HG02763 (cell line): ENCODE measurements at regions not wholly inside any gene's neighbourhood (a gene's known extent, or its start where the extent isn't known, plus 50 kb on each side); places are given as distances from the start of the nearest gene placed in this dataset.

Experiments used
- ATAC-seq: cut with Tn5 transposase; IDR thresholded peaks from one replicate; pipeline ENCODE4 v1.9.1; 2021; ENCODE audit warnings: mild to moderate bottlenecking, moderate library complexity; ENCODE audit not compliant: unreplicated experiment

- no peak for ATAC-seq
These were observed 324.9 kb downstream of the CCDC85A start for GRCh38 chr2:56508662-56509061.

- no peak for ATAC-seq
These were observed 326.8 kb downstream of the CCDC85A start for GRCh38 chr2:56510610-56511009.

GRCh38 chr2:56515399-56515798 is 331.6 kb downstream of the CCDC85A start:
- ATAC-seq = no peak

- no peak for ATAC-seq
These were observed 336.0 kb downstream of the CCDC85A start for GRCh38 chr2:56519806-56520205.

GRCh38 chr2:56522605-56523089 is 338.9 kb downstream of the CCDC85A start:
- ATAC-seq = no peak

- ATAC-seq = no peak
These were observed 340.0 kb downstream of the CCDC85A start for GRCh38 chr2:56523816-56524215.

- no peak for ATAC-seq
These were observed 348.1 kb downstream of the CCDC85A start for GRCh38 chr2:56531668-56532420.

GRCh38 chr2:56534321-56534720 is 350.5 kb downstream of the CCDC85A start:
- ATAC-seq = no peak

GRCh38 chr2:56537756-56538155 is 354.0 kb downstream of the CCDC85A start:
- ATAC-seq = no peak

- ATAC-seq = no peak
These were observed 355.8 kb downstream of the CCDC85A start for GRCh38 chr2:56539618-56540017.

- no peak for ATAC-seq
These were observed 356.7 kb downstream of the CCDC85A start for GRCh38 chr2:56540467-56540866.

- no peak for ATAC-seq
These were observed 357.1 kb downstream of the CCDC85A start for GRCh38 chr2:56540916-56541315.

- ATAC-seq = no peak
These were observed 358.4 kb downstream of the CCDC85A start for GRCh38 chr2:56542213-56542612.

GRCh38 chr2:56565143-56565542 is 381.4 kb downstream of the CCDC85A start:
- no peak for ATAC-seq

- ATAC-seq = no peak
These were observed 387.3 kb downstream of the CCDC85A start for GRCh38 chr2:56571074-56571473.

- ATAC-seq = no peak
These were observed 392.2 kb downstream of the CCDC85A start for GRCh38 chr2:56576001-56576400.

GRCh38 chr2:56580242-56580641 is 396.5 kb downstream of the CCDC85A start:
- no peak for ATAC-seq

GRCh38 chr2:56582570-56582969 is 398.8 kb downstream of the CCDC85A start:
- no peak for ATAC-seq

- ATAC-seq = no peak
These were observed 400.1 kb downstream of the CCDC85A start for GRCh38 chr2:56583796-56584315.

- ATAC-seq = no peak
These were observed 403.7 kb downstream of the CCDC85A start for GRCh38 chr2:56587456-56587855.

GRCh38 chr2:56589194-56589593 is 405.4 kb downstream of the CCDC85A start:
- no peak for ATAC-seq

GRCh38 chr2:56589835-56590234 is 406.0 kb downstream of the CCDC85A start:
- no peak for ATAC-seq

- ATAC-seq = no peak
These were observed 406.8 kb downstream of the CCDC85A start for GRCh38 chr2:56590611-56591010.
